NB4 (cell line): ENCODE measurements at regions not wholly inside any gene's neighbourhood (a gene's known extent, or its start where the extent isn't known, plus 50 kb on each side); places are given as distances from the start of the nearest gene placed in this dataset.
A peak's percentile ranks its signal among the peaks of the same experiment; 100 is the strongest.

Experiments
- POLR2A ChIP-seq: IDR thresholded peaks from 2 replicates; pipeline ENCODE4 v1.6.1; 2011; ENCODE audit warnings: mild to moderate bottlenecking; ENCODE audit not compliant: insufficient read length; ENCODE audit errors: extremely low read depth
- TF ChIP-seq, protein P1 (sequence below): IDR thresholded peaks from one replicate; pipeline ENCODE4 v1.5.1; 2012; ENCODE audit warnings: low read depth, low read length

DNA sequence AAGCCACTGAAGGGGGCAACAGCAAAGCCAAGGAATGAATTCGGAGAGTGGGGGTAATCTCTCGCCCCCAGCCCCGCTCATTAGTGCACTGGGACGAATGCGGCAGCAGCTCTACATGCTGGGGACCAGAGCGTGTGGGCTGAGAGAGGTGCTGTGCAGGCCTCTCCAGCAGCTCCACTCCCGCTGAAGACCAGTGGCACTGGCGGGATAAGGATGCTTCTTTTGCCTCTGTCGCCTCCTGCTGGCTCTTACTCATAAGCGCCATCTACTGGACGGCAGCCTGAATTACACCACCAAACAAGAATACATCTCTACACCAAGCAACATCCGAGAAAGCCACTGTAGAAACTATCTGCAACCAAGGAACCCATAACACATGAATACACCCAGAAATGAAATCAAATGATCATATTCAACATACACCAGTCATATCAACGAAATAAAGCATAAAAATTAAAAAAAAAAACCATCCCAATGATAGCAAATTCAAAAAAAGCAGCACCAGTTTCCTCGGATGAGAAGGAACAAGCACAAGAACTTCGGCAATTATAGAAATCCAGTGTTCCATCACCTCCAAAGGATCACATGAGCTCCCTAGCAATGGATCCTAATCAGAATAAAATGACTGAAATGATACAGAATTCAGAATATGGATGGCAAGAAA lies 79.0 kb upstream of the TMEM168 start:
- TF ChIP-seq, protein P1, sequence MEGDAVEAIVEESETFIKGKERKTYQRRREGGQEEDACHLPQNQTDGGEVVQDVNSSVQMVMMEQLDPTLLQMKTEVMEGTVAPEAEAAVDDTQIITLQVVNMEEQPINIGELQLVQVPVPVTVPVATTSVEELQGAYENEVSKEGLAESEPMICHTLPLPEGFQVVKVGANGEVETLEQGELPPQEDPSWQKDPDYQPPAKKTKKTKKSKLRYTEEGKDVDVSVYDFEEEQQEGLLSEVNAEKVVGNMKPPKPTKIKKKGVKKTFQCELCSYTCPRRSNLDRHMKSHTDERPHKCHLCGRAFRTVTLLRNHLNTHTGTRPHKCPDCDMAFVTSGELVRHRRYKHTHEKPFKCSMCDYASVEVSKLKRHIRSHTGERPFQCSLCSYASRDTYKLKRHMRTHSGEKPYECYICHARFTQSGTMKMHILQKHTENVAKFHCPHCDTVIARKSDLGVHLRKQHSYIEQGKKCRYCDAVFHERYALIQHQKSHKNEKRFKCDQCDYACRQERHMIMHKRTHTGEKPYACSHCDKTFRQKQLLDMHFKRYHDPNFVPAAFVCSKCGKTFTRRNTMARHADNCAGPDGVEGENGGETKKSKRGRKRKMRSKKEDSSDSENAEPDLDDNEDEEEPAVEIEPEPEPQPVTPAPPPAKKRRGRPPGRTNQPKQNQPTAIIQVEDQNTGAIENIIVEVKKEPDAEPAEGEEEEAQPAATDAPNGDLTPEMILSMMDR: peak; percentile 98
- TF ChIP-seq POLR2A: no peak
